ENCODE measurements at regions not wholly inside any gene's neighbourhood (a gene's known extent, or its start where the extent isn't known, plus 50 kb on each side); places are given as distances from the start of the nearest gene placed in this dataset.

- TF ChIP-seq POLR2A (IDR thresholded peaks at IDR 0.05; ENCODE audit: extremely low read depth, insufficient read length): no peak
- no peak for TF ChIP-seq CTCF (IDR thresholded peaks at IDR 0.05; ENCODE audit: low read depth, low read length)
These were observed 122.0 kb downstream of the GLUD2 start for GRCh38 chrX:121169099-121170035.

All from NB4 (cell line).